HepG2 (cell line): ENCODE measurements at regions not wholly inside any gene's neighbourhood (a gene's known extent, or its start where the extent isn't known, plus 50 kb on each side); places are given as distances from the start of the nearest gene placed in this dataset.

Experiments
- ATAC-seq: fragments of 200-7000 bp; cut with Tn5 transposase; 3 replicates; pipeline ENCODE4 v1.9.1; 2020; ENCODE audit warnings: mild to moderate bottlenecking, moderate library complexity
- BruUV-seq: library from RNA; stranded (reverse); fragments of 400-500 nt; replicated peaks from 2 replicates; lab custom pipeline; 2021; lab: Mats Ljungman, UMichigan
- CTCF ChIA-PET: fragments of 300-600 bp; formaldehyde crosslinking; extraction: SDS; loops from one replicate; lab custom pipeline; 2021; ENCODE audit warnings: low total read pairs, inconsistent platforms, low intra/inter-chr PET ratio; lab: Yijun Ruan, JAX
- POLR2A ChIA-PET: fragments of 350-600 bp; sonication (Branson Sonifier 250); formaldehyde crosslinking; loops from one replicate; lab custom pipeline; 2020; ENCODE audit warnings: antibody characterized with exemption, inconsistent platforms; lab: Yijun Ruan, JAX
- DNase-seq: peaks from one replicate; pipeline ENCODE4 v3.0.0-alpha.2; 2015; ENCODE audit warnings: low spot score
- FAIRE-seq: peaks from 3 replicates; lab custom pipeline; 2011; peaks lifted over from hg19 to GRCh38; lab: Jason Lieb, UNC
- H2AFZ ChIP-seq: one replicate; pipeline ENCODE4 v1.6.1; 2011; ENCODE audit warnings: low read length, inconsistent platforms
- H3K27ac ChIP-seq: fragments of 300-600 bp; 3 replicates; pipeline ENCODE4 v1.8.0; 2011; ENCODE audit warnings: mixed run types, mild to moderate bottlenecking, mixed read lengths, low read length, inconsistent platforms; ENCODE audit not compliant: insufficient read depth; ENCODE audit errors: extremely low read length
- H3K27me3 ChIP-seq, 2 experiments: fragments of 200-600 bp in 1 of 2; 2 replicates in 1 of 2; 3 replicates in 1 of 2; pipeline versions ENCODE4 v1.6.0 to v1.8.0; 2011; ENCODE audit warnings: low read length in 2 of 2, mild to moderate bottlenecking in 2 of 2, moderate library complexity in 2 of 2, inconsistent platforms in 1 of 2; ENCODE audit not compliant: insufficient read depth in 2 of 2, control insufficient read depth in 1 of 2
- H3K36me3 ChIP-seq, 2 experiments: fragments of 200-600 bp in 1 of 2; replicated peaks in 1 of 2; 2 replicates in 1 of 2; 3 replicates in 1 of 2; pipeline versions ENCODE4 v1.5.1 to v1.8.0; 2011; ENCODE audit warnings: low read length in 2 of 2, inconsistent platforms in 1 of 2; ENCODE audit not compliant: insufficient read depth in 2 of 2, control insufficient read depth in 1 of 2
- H3K4me1 ChIP-seq: 2 replicates; pipeline ENCODE4 v1.5.1; 2012; ENCODE audit warnings: low read length, inconsistent platforms; ENCODE audit not compliant: insufficient read depth
- H3K4me2 ChIP-seq: 2 replicates; pipeline ENCODE4 v1.6.0; 2011; ENCODE audit warnings: low read depth, low read length, inconsistent platforms
- H3K4me3 ChIP-seq, 3 experiments: fragments of 200-600 bp in 1 of 3; sonication (generic), shearing (Covaris generic) in 1 of 3; replicated peaks in 1 of 3; 2 replicates each; pipeline ENCODE4 v1.5.1; 2011 to 2016; ENCODE audit warnings: low read length in 3 of 3, inconsistent platforms in 2 of 3, low read depth in 2 of 3, mild to moderate bottlenecking in 2 of 3, control low read depth in 1 of 3, mixed read lengths in 1 of 3; ENCODE audit not compliant: insufficient read depth in 1 of 3
- H3K79me2 ChIP-seq: one replicate; pipeline ENCODE4 v1.6.1; 2011; ENCODE audit warnings: low read length, inconsistent platforms; ENCODE audit not compliant: insufficient read depth
- H3K9ac ChIP-seq: 2 replicates; pipeline ENCODE4 v1.6.0; 2011; ENCODE audit warnings: mild to moderate bottlenecking, low read depth, low read length, inconsistent platforms; ENCODE audit not compliant: insufficient read depth
- H3K9me3 ChIP-seq: 2 replicates; pipeline ENCODE4 v1.5.1; 2012; ENCODE audit warnings: mild to moderate bottlenecking, low read length
- H4K20me1 ChIP-seq: 2 replicates; pipeline ENCODE4 v1.6.0; 2011; ENCODE audit warnings: inconsistent platforms, mild to moderate bottlenecking, low read length, moderate library complexity; ENCODE audit not compliant: insufficient read depth
- HMGXB4 ChIP-seq, 2 experiments: sonication (generic) in 1 of 2; formaldehyde crosslinking in 1 of 2; IDR thresholded peaks; 2 replicates each; pipeline versions ENCODE4 v1.4.0 to v1.6.1; 2018 to 2020; ENCODE audit warnings: missing genetic modification reagents in 2 of 2, borderline replicate concordance in 1 of 2, low read depth in 1 of 2, mild to moderate bottlenecking in 1 of 2, missing biosample characterization in 1 of 2
- RBAK ChIP-seq: sonication (generic); formaldehyde crosslinking; IDR thresholded peaks from 2 replicates; pipeline ENCODE4 v1.5.1; 2020; ENCODE audit warnings: mild to moderate bottlenecking, missing genetic modification reagents
- U2AF2 ChIP-seq: fragments of 200-400 bp; formaldehyde crosslinking; IDR thresholded peaks from 2 replicates; pipeline ENCODE4 v1.6.1; 2017; ENCODE audit warnings: low read depth, mild to moderate bottlenecking, low read length
- ZNF121 ChIP-seq: sonication (generic); formaldehyde crosslinking; IDR thresholded peaks from 2 replicates; pipeline ENCODE4 v1.5.0; 2020; ENCODE audit warnings: mild to moderate bottlenecking, missing genetic modification reagents
- ZNF3 ChIP-seq: IDR thresholded peaks from 2 replicates; pipeline ENCODE4 v1.7.0; 2017; ENCODE audit warnings: inconsistent platforms
- ZNF362 ChIP-seq: sonication (generic); formaldehyde crosslinking; IDR thresholded peaks from 2 replicates; pipeline ENCODE4 v1.4.0; 2020; ENCODE audit warnings: missing genetic modification reagents, mild to moderate bottlenecking, borderline replicate concordance
- ZNF446 ChIP-seq: sonication (generic); formaldehyde crosslinking; IDR thresholded peaks from 2 replicates; pipeline ENCODE4 v1.5.0; 2020; ENCODE audit warnings: mild to moderate bottlenecking, missing genetic modification reagents
- WGBS: methylation state at CpG from one replicate; pipeline ENCODE4 v1.1.6; 2017; ENCODE audit warnings: low lambda C conversion rate; 5-methylcytosine and 5-hydroxymethylcytosine counted together
- in situ Hi-C: cut with HindIII; loops from 2 replicates; pipeline ENCODE4 v1.10.0; 2017; ENCODE audit warnings: low pct_unique_long_range_greater_than_20kb; ENCODE audit not compliant: extremely low pct_ligation_motif_present
- intact Hi-C: fragments of 100-400 bp; cut with micrococcal nuclease; formaldehyde crosslinking; loops from one replicate; pipeline ENCODE4 v1.10.0; 2022; ENCODE audit not compliant: unreplicated experiment
- TF ChIP-seq, protein P1 (sequence below): sonication (generic); formaldehyde crosslinking; IDR thresholded peaks from 2 replicates; pipeline ENCODE4 v1.4.0; 2020; ENCODE audit warnings: missing genetic modification reagents, borderline replicate concordance

DNA sequence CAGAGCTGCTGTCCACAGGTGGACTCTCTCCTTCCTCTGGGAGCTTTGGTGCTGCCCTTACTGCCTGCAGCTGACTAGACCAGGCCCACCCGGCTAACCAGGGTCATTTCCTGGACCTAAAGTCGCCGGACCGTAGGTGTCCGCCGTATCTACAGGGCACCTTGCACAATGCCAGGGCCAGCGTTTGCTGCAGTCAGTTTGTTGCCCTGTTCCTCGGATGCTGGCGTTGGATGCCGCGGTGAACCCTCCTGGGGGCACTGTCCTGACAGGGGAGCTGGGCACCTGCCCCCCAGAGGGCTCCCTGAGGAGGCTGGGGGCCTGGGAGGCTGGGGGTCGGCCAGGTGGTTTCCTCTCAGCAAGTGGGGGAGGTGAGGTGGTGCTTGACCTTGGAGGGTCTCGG, 96.6 kb downstream of the UNCX start:
- FAIRE-seq (no peak), ATAC-seq (no peak), DNase-seq (no peak)
- intact Hi-C loops: no loop called here
- Histone ChIP-seq H3K9me3 (no peaks in the 10 kb centered on the region), H3K27ac (no peak overlapping the region), H3K36me3 (no peaks in the 10 kb centered on the region), H2AFZ (no peak overlapping the region), H3K27me3 (peaks cover 15 to 53% of the 10 kb centered on the region in 2 experiments; a peak in 4 of 5 replicates), H3K79me2 (no peaks in the 10 kb centered on the region), H4K20me1 (no peaks in the 10 kb centered on the region), H3K4me3 (no peak overlapping the region), H3K4me1 (no peaks in the 10 kb centered on the region), H3K4me2 (no peak overlapping the region), H3K9ac (no peak overlapping the region)
- ChIA-PET POLR2A (no interaction called here), CTCF (no interaction called here)
- in situ Hi-C loops: no loop called here
- no TSS peak for BruUV-seq
- WGBS: 0% methylated on average over 1 of the region's 13 CpGs
- TF ChIP-seq RBAK (CRISPR knock-in tag) (no peak), ZNF362 (CRISPR knock-in tag) (no peak), HMGXB4 (CRISPR knock-in tag; IDR thresholded peaks at IDR 0.05; ENCODE audit: borderline replicate concordance in 1 of 2, low read depth in 1 of 2) (no peak), ZNF3 (CRISPR knock-in tag) (no peak), ZNF121 (CRISPR knock-in tag) (no peak), ZNF446 (CRISPR knock-in tag) (no peak), U2AF2 (no peak)
- TF ChIP-seq, protein P1, sequence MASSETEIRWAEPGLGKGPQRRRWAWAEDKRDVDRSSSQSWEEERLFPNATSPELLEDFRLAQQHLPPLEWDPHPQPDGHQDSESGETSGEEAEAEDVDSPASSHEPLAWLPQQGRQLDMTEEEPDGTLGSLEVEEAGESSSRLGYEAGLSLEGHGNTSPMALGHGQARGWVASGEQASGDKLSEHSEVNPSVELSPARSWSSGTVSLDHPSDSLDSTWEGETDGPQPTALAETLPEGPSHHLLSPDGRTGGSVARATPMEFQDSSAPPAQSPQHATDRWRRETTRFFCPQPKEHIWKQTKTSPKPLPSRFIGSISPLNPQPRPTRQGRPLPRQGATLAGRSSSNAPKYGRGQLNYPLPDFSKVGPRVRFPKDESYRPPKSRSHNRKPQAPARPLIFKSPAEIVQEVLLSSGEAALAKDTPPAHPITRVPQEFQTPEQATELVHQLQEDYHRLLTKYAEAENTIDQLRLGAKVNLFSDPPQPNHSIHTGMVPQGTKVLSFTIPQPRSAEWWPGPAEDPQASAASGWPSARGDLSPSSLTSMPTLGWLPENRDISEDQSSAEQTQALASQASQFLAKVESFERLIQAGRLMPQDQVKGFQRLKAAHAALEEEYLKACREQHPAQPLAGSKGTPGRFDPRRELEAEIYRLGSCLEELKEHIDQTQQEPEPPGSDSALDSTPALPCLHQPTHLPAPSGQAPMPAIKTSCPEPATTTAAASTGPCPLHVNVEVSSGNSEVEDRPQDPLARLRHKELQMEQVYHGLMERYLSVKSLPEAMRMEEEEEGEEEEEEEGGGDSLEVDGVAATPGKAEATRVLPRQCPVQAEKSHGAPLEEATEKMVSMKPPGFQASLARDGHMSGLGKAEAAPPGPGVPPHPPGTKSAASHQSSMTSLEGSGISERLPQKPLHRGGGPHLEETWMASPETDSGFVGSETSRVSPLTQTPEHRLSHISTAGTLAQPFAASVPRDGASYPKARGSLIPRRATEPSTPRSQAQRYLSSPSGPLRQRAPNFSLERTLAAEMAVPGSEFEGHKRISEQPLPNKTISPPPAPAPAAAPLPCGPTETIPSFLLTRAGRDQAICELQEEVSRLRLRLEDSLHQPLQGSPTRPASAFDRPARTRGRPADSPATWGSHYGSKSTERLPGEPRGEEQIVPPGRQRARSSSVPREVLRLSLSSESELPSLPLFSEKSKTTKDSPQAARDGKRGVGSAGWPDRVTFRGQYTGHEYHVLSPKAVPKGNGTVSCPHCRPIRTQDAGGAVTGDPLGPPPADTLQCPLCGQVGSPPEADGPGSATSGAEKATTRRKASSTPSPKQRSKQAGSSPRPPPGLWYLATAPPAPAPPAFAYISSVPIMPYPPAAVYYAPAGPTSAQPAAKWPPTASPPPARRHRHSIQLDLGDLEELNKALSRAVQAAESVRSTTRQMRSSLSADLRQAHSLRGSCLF (CRISPR knock-in tag): no peak
- TF ChIP-seq, all 625 proteins: peak for 0
